ENCODE measurements at regions not wholly inside any gene's neighbourhood (a gene's known extent, or its start where the extent isn't known, plus 50 kb on each side); places are given as distances from the start of the nearest gene placed in this dataset.

- TF ChIP-seq CTCF (IDR thresholded peaks at IDR 0.05; ENCODE audit: borderline replicate concordance, insufficient read depth, low read depth, low read length): no peak
- no peak overlapping the region for H3K4me3 ChIP-seq (ENCODE audit: low read depth, low read length)
Observed at GRCh38 chr4:147362938-147363337, 118.0 kb upstream of the EDNRA start.

GRCh38 chr4:147363514-147363913 lies 117.4 kb upstream of the EDNRA start:
- TF ChIP-seq CTCF (IDR thresholded peaks at IDR 0.05; ENCODE audit: borderline replicate concordance, insufficient read depth, low read depth, low read length): no peak
- H3K4me3 ChIP-seq (ENCODE audit: low read depth, low read length): no peak overlapping the region

GRCh38 chr4:147365396-147365795 lies 115.5 kb upstream of the EDNRA start:
- no peak overlapping the region for H3K4me3 ChIP-seq (ENCODE audit: low read depth, low read length)
- TF ChIP-seq CTCF (IDR thresholded peaks at IDR 0.05; ENCODE audit: borderline replicate concordance, insufficient read depth, low read depth, low read length): no peak

GRCh38 chr4:147366164-147366563 lies 114.7 kb upstream of the EDNRA start:
- no peak overlapping the region for H3K4me3 ChIP-seq (ENCODE audit: low read depth, low read length)
- TF ChIP-seq CTCF (IDR thresholded peaks at IDR 0.05; ENCODE audit: borderline replicate concordance, insufficient read depth, low read depth, low read length): no peak

GRCh38 chr4:147367891-147368290 lies 113.0 kb upstream of the EDNRA start:
- H3K4me3 ChIP-seq (ENCODE audit: low read depth, low read length): no peak overlapping the region
- no peak for TF ChIP-seq CTCF (IDR thresholded peaks at IDR 0.05; ENCODE audit: borderline replicate concordance, insufficient read depth, low read depth, low read length)

GRCh38 chr4:147368948-147369347 lies 111.9 kb upstream of the EDNRA start:
- TF ChIP-seq CTCF (IDR thresholded peaks at IDR 0.05; ENCODE audit: borderline replicate concordance, insufficient read depth, low read depth, low read length): no peak
- H3K4me3 ChIP-seq (ENCODE audit: low read depth, low read length): no peak overlapping the region

GRCh38 chr4:147370473-147370872 lies 110.4 kb upstream of the EDNRA start:
- TF ChIP-seq CTCF (IDR thresholded peaks at IDR 0.05; ENCODE audit: borderline replicate concordance, insufficient read depth, low read depth, low read length): no peak

More at GRCh38 chr4:147370473-147370872, 110.4 kb upstream of the EDNRA start:
- H3K4me3 ChIP-seq (ENCODE audit: low read depth, low read length): no peak overlapping the region

Measured in GM12875 (cell line).